IMR-90 (cell line): ENCODE measurements at regions not wholly inside any gene's neighbourhood (a gene's known extent, or its start where the extent isn't known, plus 50 kb on each side); places are given as distances from the start of the nearest gene placed in this dataset.

Experiments
- ATAC-seq: fragments of 200-7000 bp; cut with Tn5 transposase; 2 replicates; pipeline ENCODE4 v1.9.1; 2020; ENCODE audit warnings: low read depth, mild to moderate bottlenecking, moderate library complexity
- BruUV-seq: library from RNA; stranded (reverse); fragments of 400-500 nt; replicated peaks from 2 replicates; lab custom pipeline; 2021; lab: Mats Ljungman, UMichigan
- CTCF ChIA-PET: fragments of 300-600 bp; formaldehyde crosslinking; extraction: SDS; loops from one replicate; lab custom pipeline; 2021; ENCODE audit warnings: antibody characterized with exemption; lab: Yijun Ruan, JAX
- POLR2A ChIA-PET: fragments of 300-600 bp; sonication (Branson Sonifier 250); formaldehyde crosslinking; loops from one replicate; lab custom pipeline; 2022; ENCODE audit warnings: antibody characterized with exemption; ENCODE audit not compliant: unreplicated experiment; lab: Charles Lee
- DNase-seq: peaks from one replicate; pipeline ENCODE4 v3.0.0; 2013
- H2AFZ ChIP-seq: replicated peaks from 2 replicates; pipeline ENCODE3; 2013; ENCODE audit warnings: low read length, mild to moderate bottlenecking; ENCODE audit not compliant: poor library complexity
- H2AK5ac ChIP-seq: 2 replicates; pipeline ENCODE4 v1.6.1; 2013; ENCODE audit warnings: low read depth, low read length, inconsistent platforms
- H2AK9ac ChIP-seq: replicated peaks from 2 replicates; pipeline ENCODE3; 2013; ENCODE audit warnings: mild to moderate bottlenecking, low read depth, low read length, moderate library complexity; ENCODE audit not compliant: poor library complexity
- H2BK120ac ChIP-seq: 2 replicates; pipeline ENCODE4 v1.6.1; 2013; ENCODE audit warnings: low read depth, low read length, inconsistent platforms
- H2BK15ac ChIP-seq: 3 replicates; pipeline ENCODE4 v1.6.1; 2013; ENCODE audit warnings: low read depth, low read length, inconsistent platforms
- H2BK20ac ChIP-seq: 2 replicates; pipeline ENCODE4 v1.6.1; 2013; ENCODE audit warnings: low read depth, mild to moderate bottlenecking, inconsistent platforms, low read length, moderate library complexity
- H2BK5ac ChIP-seq: 2 replicates; pipeline ENCODE4 v1.6.1; 2013; ENCODE audit warnings: mild to moderate bottlenecking, low read depth, low read length, inconsistent platforms; ENCODE audit not compliant: poor library complexity, severe bottlenecking
- H3K14ac ChIP-seq: replicated peaks from 2 replicates; pipeline ENCODE4 v1.6.1; 2013; ENCODE audit warnings: low read depth, low read length, inconsistent platforms
- H3K18ac ChIP-seq: 2 replicates; pipeline ENCODE4 v1.6.1; 2013; ENCODE audit warnings: low read depth, low read length, control low read depth
- H3K23ac ChIP-seq: 2 replicates; pipeline ENCODE4 v1.6.1; 2013; ENCODE audit warnings: low read depth, low read length, inconsistent platforms
- H3K27ac ChIP-seq: 2 replicates; pipeline ENCODE4 v1.5.1; 2013; ENCODE audit warnings: mild to moderate bottlenecking, control low read depth, low read length; ENCODE audit not compliant: insufficient read depth
- H3K27me3 ChIP-seq: 2 replicates; pipeline ENCODE4 v1.6.1; 2013; ENCODE audit warnings: low read length; ENCODE audit not compliant: control insufficient read depth, insufficient read depth
- H3K36me3 ChIP-seq: 2 replicates; pipeline ENCODE4 v1.6.1; 2013; ENCODE audit warnings: low read length, mixed read lengths; ENCODE audit not compliant: control insufficient read depth, insufficient read depth
- H3K4ac ChIP-seq: 2 replicates; pipeline ENCODE4 v1.6.1; 2013; ENCODE audit warnings: low read depth, low read length, inconsistent platforms
- H3K4me1 ChIP-seq: 2 replicates; pipeline ENCODE4 v1.6.1; 2013; ENCODE audit warnings: low read length, mixed read lengths; ENCODE audit not compliant: control insufficient read depth, insufficient read depth
- H3K4me2 ChIP-seq: 2 replicates; pipeline ENCODE4 v1.6.1; 2013; ENCODE audit warnings: low read depth, mild to moderate bottlenecking, control low read depth, low read length, moderate library complexity
- H3K4me3 ChIP-seq: 2 replicates; pipeline ENCODE4 v1.5.1; 2013; ENCODE audit warnings: low read depth, mild to moderate bottlenecking, control low read depth, low read length, moderate library complexity; ENCODE audit not compliant: insufficient read depth
- H3K56ac ChIP-seq: 2 replicates; pipeline ENCODE4 v1.6.1; 2013; ENCODE audit warnings: low read length, inconsistent platforms; ENCODE audit not compliant: insufficient read depth; ENCODE audit errors: extremely low read depth
- H3K79me1 ChIP-seq, 2 experiments: 2 replicates each; pipeline ENCODE4 v1.6.1; 2013; ENCODE audit warnings: low read length in 2 of 2, inconsistent platforms in 1 of 2, low read depth in 1 of 2
- H3K9ac ChIP-seq: 2 replicates; pipeline ENCODE4 v1.6.1; 2013; ENCODE audit warnings: low read depth, low read length, control low read depth
- H3K9me1 ChIP-seq: 2 replicates; pipeline ENCODE4 v1.6.1; 2013; ENCODE audit warnings: low read length, inconsistent platforms; ENCODE audit not compliant: insufficient read depth
- H3K9me3 ChIP-seq: 2 replicates; pipeline ENCODE4 v1.6.1; 2013; ENCODE audit warnings: low read length; ENCODE audit not compliant: control insufficient read depth, insufficient read depth
- H4K20me1 ChIP-seq: 2 replicates; pipeline ENCODE4 v1.6.1; 2013; ENCODE audit warnings: low read length, inconsistent platforms; ENCODE audit not compliant: insufficient read depth
- H4K5ac ChIP-seq: 2 replicates; pipeline ENCODE4 v1.6.1; 2013; ENCODE audit warnings: mild to moderate bottlenecking, low read depth, low read length, control low read depth
- H4K8ac ChIP-seq, 2 experiments: 2 replicates each; pipeline ENCODE4 v1.6.1; 2013; ENCODE audit warnings: low read depth in 2 of 2, low read length in 2 of 2, control low read depth in 1 of 2, inconsistent platforms in 1 of 2
- H4K91ac ChIP-seq: 2 replicates; pipeline ENCODE4 v1.6.1; 2013; ENCODE audit warnings: low read depth, low read length, inconsistent platforms; ENCODE audit not compliant: insufficient read depth
- BHLHE40 ChIP-seq: fragments of 150-350 bp; IDR thresholded peaks from 2 replicates; pipeline ENCODE4 v1.6.1; 2016; ENCODE audit warnings: mild to moderate bottlenecking, low read depth, low read length
- CHD1 ChIP-seq: IDR thresholded peaks from 2 replicates; pipeline ENCODE4 v1.6.1; 2012; ENCODE audit warnings: low read depth, low read length, improper control_type of control experiment
- FOS ChIP-seq: fragments of 150-350 bp; IDR thresholded peaks from 2 replicates; pipeline ENCODE4 v1.6.1; 2016; ENCODE audit warnings: low read depth, low read length
- MXI1 ChIP-seq: IDR thresholded peaks from 2 replicates; pipeline ENCODE4 v1.6.1; 2012; ENCODE audit warnings: low read depth, mild to moderate bottlenecking, low read length, moderate library complexity, borderline replicate concordance
- NFE2L2 ChIP-seq: fragments of 150-350 bp; IDR thresholded peaks from 2 replicates; pipeline ENCODE4 v1.6.1; 2016; ENCODE audit warnings: low read depth, mild to moderate bottlenecking, low read length
- POLR2A ChIP-seq: IDR thresholded peaks from 2 replicates; pipeline ENCODE4 v1.6.1; 2012; ENCODE audit warnings: mild to moderate bottlenecking, low read depth, low read length
- RAD21 ChIP-seq: IDR thresholded peaks from 2 replicates; pipeline ENCODE4 v1.6.1; 2012; ENCODE audit warnings: low read length, improper control_type of control experiment
- RCOR1 ChIP-seq: IDR thresholded peaks from 2 replicates; pipeline ENCODE4 v1.6.1; 2012; ENCODE audit warnings: mild to moderate bottlenecking, low read length, improper control_type of control experiment; ENCODE audit not compliant: insufficient replicate concordance
- WGBS, 2 experiments: methylation state at CpG; one replicate each; pipeline versions ENCODE4 v1.1.5 to v1.1.7; 2013; ENCODE audit warnings: missing lambda C conversion rate in 2 of 2; ENCODE audit not compliant: insufficient read length in 1 of 2; ENCODE audit errors: extremely low coverage in 2 of 2; 5-methylcytosine and 5-hydroxymethylcytosine counted together
- dilution Hi-C: fragments of 300-500 bp; cut with HindIII; formaldehyde crosslinking; loops from one replicate; pipeline ENCODE4 v1.14.3; 2018; ENCODE audit warnings: low sequenced_read_pairs; ENCODE audit not compliant: unreplicated experiment
- in situ Hi-C: fragments of 300-500 bp; cut with MboI; formaldehyde crosslinking; loops from 3 replicates; pipeline ENCODE4 v1.14.3; 2019; ENCODE audit warnings: low sequenced_read_pairs, inconsistent platforms, mixed read lengths
- intact Hi-C: fragments of 100-400 bp; cut with micrococcal nuclease; formaldehyde crosslinking; loops from 2 replicates; pipeline ENCODE4 v1.10.0; 2022
- TF ChIP-seq, protein P1 (sequence below): fragments of 150-350 bp; IDR thresholded peaks from 2 replicates; pipeline ENCODE4 v1.6.1; 2017; ENCODE audit warnings: mild to moderate bottlenecking, antibody characterized with exemption, low read length, low read depth
- TF ChIP-seq, protein P2 (sequence below): fragments of 150-350 bp; IDR thresholded peaks from 2 replicates; pipeline ENCODE4 v1.6.1; 2016; ENCODE audit warnings: low read depth, mild to moderate bottlenecking, low read length, moderate library complexity, borderline replicate concordance

DNA sequence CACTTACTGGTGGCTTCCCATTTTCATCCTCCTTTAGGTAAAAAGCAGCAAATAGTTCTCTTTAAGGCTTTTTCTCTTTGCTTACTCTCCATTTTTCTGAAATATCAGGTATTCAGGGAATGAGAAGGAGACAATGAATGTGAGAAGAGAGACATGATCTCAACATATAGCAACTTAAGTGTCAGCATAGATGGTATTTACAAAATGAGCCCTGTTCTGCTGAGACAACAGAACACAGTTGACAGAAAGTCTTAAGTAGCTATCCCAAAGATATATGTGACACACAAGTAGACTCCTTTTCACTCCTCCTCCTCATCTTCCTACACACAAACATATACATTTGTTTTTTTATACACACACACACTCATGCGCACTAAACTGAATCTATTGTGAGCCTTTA is 649.3 kb upstream of the WWC1 start:
- H3K79me1 ChIP-seq = no peaks in the 10 kb centered on the region
- no peaks in the 10 kb centered on the region for H3K36me3 ChIP-seq
- H2BK15ac ChIP-seq = 0 out of 3 replicates have a peak overlapping the region, but pooled peaks have one; percentile 97
- in situ Hi-C loops = no loop called here
- no peak overlapping the region for H3K4me2 ChIP-seq
- H2AFZ ChIP-seq = no peak overlapping the region
- peak overlapping the region; percentile 98; the same call in 1 of the 2 replicates for H2BK20ac ChIP-seq
- H3K18ac ChIP-seq = no peak overlapping the region; the same call in 1 of the 2 replicates
- H3K14ac ChIP-seq = peak overlapping the region; percentile 74
- H3K9ac ChIP-seq = no peak overlapping the region
- no peak overlapping the region for H2AK9ac ChIP-seq
- no peak overlapping the region for H3K56ac ChIP-seq
- intact Hi-C loops = no loop called here
- no peak overlapping the region for H2AK5ac ChIP-seq
- H4K20me1 ChIP-seq = no peaks in the 10 kb centered on the region
- H4K91ac ChIP-seq = peak overlapping the region; percentile 52; the same call in 1 of the 2 replicates
- no peak overlapping the region for H3K27ac ChIP-seq
- H3K27me3 ChIP-seq = no peaks in the 10 kb centered on the region
- DNase-seq (no peak), ATAC-seq (no peak)
- POLR2A ChIA-PET = no interaction called here
- CTCF ChIA-PET = no interaction called here
- peak overlapping the region; percentile 100 for H2BK120ac ChIP-seq
- no peaks in the 10 kb centered on the region for H3K9me3 ChIP-seq
- no peak overlapping the region for H4K5ac ChIP-seq
- peaks cover 10% of the 10 kb centered on the region; the same call in 1 of the 2 replicates for H3K9me1 ChIP-seq
- no peak overlapping the region for H3K4me3 ChIP-seq
- TF ChIP-seq POLR2A (no peak), RAD21 (no peak), MXI1 (no peak), NFE2L2 (no peak), BHLHE40 (no peak), FOS (no peak), CHD1 (no peak), RCOR1 (no peak)
- TF ChIP-seq, protein P1, sequence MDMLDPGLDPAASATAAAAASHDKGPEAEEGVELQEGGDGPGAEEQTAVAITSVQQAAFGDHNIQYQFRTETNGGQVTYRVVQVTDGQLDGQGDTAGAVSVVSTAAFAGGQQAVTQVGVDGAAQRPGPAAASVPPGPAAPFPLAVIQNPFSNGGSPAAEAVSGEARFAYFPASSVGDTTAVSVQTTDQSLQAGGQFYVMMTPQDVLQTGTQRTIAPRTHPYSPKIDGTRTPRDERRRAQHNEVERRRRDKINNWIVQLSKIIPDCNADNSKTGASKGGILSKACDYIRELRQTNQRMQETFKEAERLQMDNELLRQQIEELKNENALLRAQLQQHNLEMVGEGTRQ = no peak
- TF ChIP-seq, protein P2, sequence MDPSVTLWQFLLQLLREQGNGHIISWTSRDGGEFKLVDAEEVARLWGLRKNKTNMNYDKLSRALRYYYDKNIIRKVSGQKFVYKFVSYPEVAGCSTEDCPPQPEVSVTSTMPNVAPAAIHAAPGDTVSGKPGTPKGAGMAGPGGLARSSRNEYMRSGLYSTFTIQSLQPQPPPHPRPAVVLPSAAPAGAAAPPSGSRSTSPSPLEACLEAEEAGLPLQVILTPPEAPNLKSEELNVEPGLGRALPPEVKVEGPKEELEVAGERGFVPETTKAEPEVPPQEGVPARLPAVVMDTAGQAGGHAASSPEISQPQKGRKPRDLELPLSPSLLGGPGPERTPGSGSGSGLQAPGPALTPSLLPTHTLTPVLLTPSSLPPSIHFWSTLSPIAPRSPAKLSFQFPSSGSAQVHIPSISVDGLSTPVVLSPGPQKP = no peak
- H3K23ac ChIP-seq = peak overlapping the region; percentile 16; the same call in 1 of the 2 replicates
- H3K4ac ChIP-seq = peak overlapping the region; percentile 98
- dilution Hi-C loops = no loop called here
- H2BK5ac ChIP-seq = peak overlapping the region; percentile 53
- 100% methylated on average over 1 of the region's 1 CpG; no CpG with 5 or more reads in 1 of the 2 experiments for WGBS, 2 experiments
- BruUV-seq = no TSS peak
- 0 out of 2 replicates have a peak, but pooled peaks cover 1% of the 10 kb centered on the region for H3K4me1 ChIP-seq
- peak overlapping the region; percentile 91 to 99; a peak in 3 of 4 replicates for H4K8ac ChIP-seq
